ENCODE measurements at regions not wholly inside any gene's neighbourhood (a gene's known extent, or its start where the extent isn't known, plus 50 kb on each side); places are given as distances from the start of the nearest gene placed in this dataset.

- WGBS (ENCODE audit: missing lambda C conversion rate) = 93% methylated on average over 16 of the region's 20 CpGs
- FAIRE-seq (no peak), ATAC-seq (no peak), DNase-seq (ENCODE audit: low read depth in 1 of 2, low spot score in 1 of 2) (no peak)
- Histone ChIP-seq H3K4me1 (no peaks in the 10 kb centered on the region), H3K27ac (no peak overlapping the region), H3K4me2 (no peak overlapping the region), H3K4me3 (no peak overlapping the region), H3K9me3 (no peaks in the 10 kb centered on the region)
- CTCF ChIA-PET = interaction anchor here (1.6 kb wide), 1 partner anchor 17 kb away, joined by 4 read pairs; no protein-coding TSS in a partner anchor
- TF ChIP-seq RCOR1 (IDR thresholded peaks at IDR 0.05; ENCODE audit: low read depth, low read length) = no peak
- POLR2A ChIA-PET = no interaction called here
Measured at GRCh38 chrX:74162199-74162598, 141.8 kb upstream of the ZCCHC13 start.

GRCh38 chrX:74160816-74161215 lies 143.2 kb upstream of the ZCCHC13 start:
- ChIA-PET CTCF (no interaction called here), POLR2A (no interaction called here)
- H3K27ac ChIP-seq = no peak overlapping the region
- WGBS (ENCODE audit: missing lambda C conversion rate) = 65% methylated on average over 3 of the region's 3 CpGs
- no peak overlapping the region for H3K4me2 ChIP-seq
- no peak overlapping the region for H3K4me3 ChIP-seq
- FAIRE-seq (no peak), DNase-seq (ENCODE audit: low read depth in 1 of 2, low spot score in 1 of 2) (no peak), ATAC-seq (no peak)
- H3K4me1 ChIP-seq = no peaks in the 10 kb centered on the region
- no peaks in the 10 kb centered on the region for H3K9me3 ChIP-seq
- TF ChIP-seq EP300 (IDR thresholded peaks at IDR 0.05) = no peak

- Histone ChIP-seq H3K4me1 (no peaks in the 10 kb centered on the region), H3K27ac (no peak overlapping the region), H3K4me2 (no peak overlapping the region), H3K9me3 (no peaks in the 10 kb centered on the region), H3K4me3 (no peak overlapping the region)
- no peak for FAIRE-seq
- no peak for TF ChIP-seq POLR2AphosphoS2 (conservative IDR thresholded peaks at IDR 0.05; ENCODE audit: low read length)
- TF ChIP-seq EHMT2 (IDR thresholded peaks at IDR 0.05; ENCODE audit: low read depth) = no peak
- no peak for TF ChIP-seq FOSB (CRISPR knock-in tag; IDR thresholded peaks at IDR 0.05)
- TF ChIP-seq MAX (IDR thresholded peaks at IDR 0.05) = no peak
- TF ChIP-seq ATOH8 (CRISPR knock-in tag; IDR thresholded peaks at IDR 0.05; ENCODE audit: low read depth) = no peak
- TF ChIP-seq CHD4 (IDR thresholded peaks at IDR 0.05; ENCODE audit: borderline replicate concordance) = no peak
- TF ChIP-seq TP53 (CRISPR knock-in tag; IDR thresholded peaks at IDR 0.05) = no peak
- WGBS (ENCODE audit: missing lambda C conversion rate) = 100% methylated on average over 1 of the region's 1 CpG
- ChIA-PET CTCF (no interaction called here), POLR2A (no interaction called here)
- ATAC-seq = no peak
- DNase-seq (ENCODE audit: low read depth in 1 of 2, low spot score in 1 of 2) = no peak
Measured at GRCh38 chrX:74160358-74160757, 143.6 kb upstream of the ZCCHC13 start.

GRCh38 chrX:74147439-74147838 lies 156.5 kb upstream of the ZCCHC13 start:
- Histone ChIP-seq H3K4me1 (no peaks in the 10 kb centered on the region), H3K4me3 (no peak overlapping the region), H3K27ac (no peak overlapping the region), H3K9me3 (no peaks in the 10 kb centered on the region; the same call in 2 of the 3 replicates), H3K4me2 (no peak overlapping the region)
- ATAC-seq = no peak
- ChIA-PET POLR2A (no interaction called here), CTCF (no interaction called here)
- DNase-seq (ENCODE audit: low read depth in 1 of 2, low spot score in 1 of 2) = no peak
- TF ChIP-seq TP53 (CRISPR knock-in tag; IDR thresholded peaks at IDR 0.05) (no peak), EHF (CRISPR knock-in tag; IDR thresholded peaks at IDR 0.05) (no peak), SREBF2 (IDR thresholded peaks at IDR 0.05) (no peak), NFE2L2 (conservative IDR thresholded peaks at IDR 0.05; ENCODE audit: low read length) (no peak), NR3C1 (IDR thresholded peaks at IDR 0.05) (no peak), ZFP36 (IDR thresholded peaks at IDR 0.05; ENCODE audit: borderline replicate concordance, partially characterized antibody) (no peak), HEYL (CRISPR knock-in tag; IDR thresholded peaks at IDR 0.05) (no peak), RARB (CRISPR knock-in tag; IDR thresholded peaks at IDR 0.05) (no peak), CHD2 (IDR thresholded peaks at IDR 0.05; ENCODE audit: low read length, partially characterized antibody) (no peak), REST (IDR thresholded peaks at IDR 0.05) (no peak), CTCF (IDR thresholded peaks at IDR 0.05) (no peak), HOXB13 (CRISPR knock-in tag; IDR thresholded peaks at IDR 0.05; ENCODE audit: low read depth) (no peak), FOXS1 (CRISPR knock-in tag; IDR thresholded peaks at IDR 0.05) (no peak), JUN (IDR thresholded peaks at IDR 0.05) (no peak)
- TF ChIP-seq, protein P1, sequence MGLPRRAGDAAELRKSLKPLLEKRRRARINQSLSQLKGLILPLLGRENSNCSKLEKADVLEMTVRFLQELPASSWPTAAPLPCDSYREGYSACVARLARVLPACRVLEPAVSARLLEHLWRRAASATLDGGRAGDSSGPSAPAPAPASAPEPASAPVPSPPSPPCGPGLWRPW (IDR thresholded peaks at IDR 0.05) = no peak
- no peak for FAIRE-seq

Data from A549 (cell line).